Astrocyte (in vitro differentiated cells and primary cell): ENCODE measurements at regions not wholly inside any gene's neighbourhood (a gene's known extent, or its start where the extent isn't known, plus 50 kb on each side); places are given as distances from the start of the nearest gene placed in this dataset.

Experiments
- EZH2 ChIP-seq: IDR thresholded peaks from 2 replicates; pipeline ENCODE4 v1.6.1; 2012; ENCODE audit warnings: mild to moderate bottlenecking, low read length, inconsistent platforms; ENCODE audit not compliant: insufficient read depth
- TF ChIP-seq, protein P1 (sequence below): IDR thresholded peaks from 2 replicates; pipeline ENCODE4 v1.5.1; 2011; ENCODE audit warnings: low read depth, mild to moderate bottlenecking, inconsistent platforms, low read length, moderate library complexity; ENCODE audit not compliant: insufficient read depth

DNA sequence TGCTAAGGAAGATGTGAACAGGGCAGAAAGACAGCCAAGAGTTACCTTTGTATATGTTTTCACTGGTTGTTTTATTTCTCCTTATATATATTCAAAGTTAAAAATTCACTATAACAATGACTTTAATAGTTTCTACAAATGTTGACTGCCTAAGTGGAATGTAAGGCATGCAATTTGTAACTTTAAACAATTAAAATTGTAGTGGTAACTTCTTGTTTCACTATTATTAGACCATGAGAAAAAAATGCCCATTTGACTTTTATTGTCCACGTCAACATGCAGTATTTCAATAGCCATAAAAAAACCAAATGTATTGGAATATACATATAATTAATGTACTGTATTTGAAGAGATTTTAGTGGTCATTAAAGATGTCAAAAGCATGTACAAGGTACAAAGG is 340.7 kb upstream of the CBLB start:
- TF ChIP-seq, protein P1, sequence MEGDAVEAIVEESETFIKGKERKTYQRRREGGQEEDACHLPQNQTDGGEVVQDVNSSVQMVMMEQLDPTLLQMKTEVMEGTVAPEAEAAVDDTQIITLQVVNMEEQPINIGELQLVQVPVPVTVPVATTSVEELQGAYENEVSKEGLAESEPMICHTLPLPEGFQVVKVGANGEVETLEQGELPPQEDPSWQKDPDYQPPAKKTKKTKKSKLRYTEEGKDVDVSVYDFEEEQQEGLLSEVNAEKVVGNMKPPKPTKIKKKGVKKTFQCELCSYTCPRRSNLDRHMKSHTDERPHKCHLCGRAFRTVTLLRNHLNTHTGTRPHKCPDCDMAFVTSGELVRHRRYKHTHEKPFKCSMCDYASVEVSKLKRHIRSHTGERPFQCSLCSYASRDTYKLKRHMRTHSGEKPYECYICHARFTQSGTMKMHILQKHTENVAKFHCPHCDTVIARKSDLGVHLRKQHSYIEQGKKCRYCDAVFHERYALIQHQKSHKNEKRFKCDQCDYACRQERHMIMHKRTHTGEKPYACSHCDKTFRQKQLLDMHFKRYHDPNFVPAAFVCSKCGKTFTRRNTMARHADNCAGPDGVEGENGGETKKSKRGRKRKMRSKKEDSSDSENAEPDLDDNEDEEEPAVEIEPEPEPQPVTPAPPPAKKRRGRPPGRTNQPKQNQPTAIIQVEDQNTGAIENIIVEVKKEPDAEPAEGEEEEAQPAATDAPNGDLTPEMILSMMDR, result no peak
- TF ChIP-seq EZH2, result no peak
